Lower leg skin (tissue), 4 donors: ENCODE measurements at regions not wholly inside any gene's neighbourhood (a gene's known extent, or its start where the extent isn't known, plus 50 kb on each side); places are given as distances from the start of the nearest gene placed in this dataset.

Experiments used
- DNase-seq, 2 donors: peaks; one replicate each; pipeline ENCODE4 v3.0.0-alpha.2; 2019; ENCODE audit warnings: low spot score in 2 of 2
- H3K4me3 ChIP-seq: fragments of 200-600 bp; sonication (generic); 2 replicates; pipeline ENCODE4 v1.5.1; 2017; ENCODE audit warnings: mild to moderate bottlenecking, low read depth; ENCODE audit not compliant: poor library complexity, severe bottlenecking
- CTCF ChIP-seq, 3 donors: fragments of 450-650 bp; IDR thresholded peaks; one replicate each; pipeline ENCODE4 v1.5.1; 2016; ENCODE audit warnings: antibody characterized with exemption in 3 of 3, mild to moderate bottlenecking in 3 of 3, moderate library complexity in 2 of 3
- POLR2A ChIP-seq, 2 donors: fragments of 450-650 bp; IDR thresholded peaks; one replicate each; pipeline ENCODE4 v1.6.1; 2016 to 2017; ENCODE audit warnings: antibody characterized with exemption in 2 of 2, mild to moderate bottlenecking in 1 of 2, moderate library complexity in 1 of 2
- WGBS, 2 donors: methylation state at CpG; one replicate each; pipeline ENCODE4 v1.1.5; 2018; 5-methylcytosine and 5-hydroxymethylcytosine counted together
- intact Hi-C: fragments of 100-400 bp; cut with DNase I; formaldehyde crosslinking; loops from one replicate; pipeline ENCODE4 v1.15.0; 2023; ENCODE audit warnings: low total_unique reads

GRCh38 chr7:93830141-93830925 is 60.2 kb downstream of the TFPI2 start:
- TF ChIP-seq POLR2A (IDR thresholded peaks at IDR 0.05) (no peak), CTCF (IDR thresholded peaks at IDR 0.05) (no peak)
- 91 to 94% methylated on average over 1 of the region's 1 CpG for WGBS, 2 donors
- intact Hi-C loops = no loop called here
- no peak for DNase-seq
- H3K4me3 ChIP-seq = no peak overlapping the region

GRCh38 chr7:93828260-93828659 is 62.3 kb downstream of the TFPI2 start:
- 76 to 91% methylated on average over 5 of the region's 5 CpGs for WGBS, 2 donors
- intact Hi-C loops = no loop called here
- TF ChIP-seq CTCF (IDR thresholded peaks at IDR 0.05) (no peak), POLR2A (IDR thresholded peaks at IDR 0.05) (no peak)
- H3K4me3 ChIP-seq = no peak overlapping the region
- DNase-seq = no peak

GRCh38 chr7:93823621-93824020 is 66.9 kb downstream of the TFPI2 start:
- TF ChIP-seq CTCF (IDR thresholded peaks at IDR 0.05) = no peak
- no peak for TF ChIP-seq POLR2A (IDR thresholded peaks at IDR 0.05)
- H3K4me3 ChIP-seq = no peak overlapping the region
- DNase-seq = no peak
- intact Hi-C loops = no loop called here
- WGBS, 2 donors = 78 to 87% methylated on average over 1 of the region's 1 CpG

GRCh38 chr7:93821463-93821862 is 69.1 kb downstream of the TFPI2 start:
- WGBS, 2 donors = 46 to 48% methylated on average over 1 of the region's 1 CpG
- intact Hi-C loops = no loop called here
- TF ChIP-seq CTCF (IDR thresholded peaks at IDR 0.05) = no peak
- no peak for TF ChIP-seq POLR2A (IDR thresholded peaks at IDR 0.05)
- DNase-seq = no peak
- H3K4me3 ChIP-seq = no peak overlapping the region

- H3K4me3 ChIP-seq = no peak overlapping the region
- TF ChIP-seq POLR2A (IDR thresholded peaks at IDR 0.05) = no peak
- no peak for TF ChIP-seq CTCF (IDR thresholded peaks at IDR 0.05)
- no peak for DNase-seq
- WGBS, 2 donors = 85 to 91% methylated on average over 7 of the region's 7 CpGs
- intact Hi-C loops = no loop called here
Measured at GRCh38 chr7:93819699-93820098, 70.9 kb downstream of the TFPI2 start.

GRCh38 chr7:93817526-93817925 is 73.0 kb downstream of the TFPI2 start:
- TF ChIP-seq CTCF (IDR thresholded peaks at IDR 0.05) (no peak), POLR2A (IDR thresholded peaks at IDR 0.05) (no peak)
- no peak for DNase-seq
- intact Hi-C loops = no loop called here
- WGBS, 2 donors = 42 to 50% methylated on average over 1 of the region's 1 CpG
- no peak overlapping the region for H3K4me3 ChIP-seq
